SK-N-SH (cell line): ENCODE measurements at regions not wholly inside any gene's neighbourhood (a gene's known extent, or its start where the extent isn't known, plus 50 kb on each side); places are given as distances from the start of the nearest gene placed in this dataset.

Source experiments
- CTCF ChIA-PET: fragments of 300-600, 350-600 bp; formaldehyde crosslinking; extraction: SDS; loops from one replicate; lab custom pipeline; 2021; lab: Yijun Ruan, JAX
- POLR2A ChIA-PET: fragments of 350-600 bp; sonication (Branson Sonifier 250); formaldehyde crosslinking; extraction: SDS; loops from one replicate; lab custom pipeline; 2020; ENCODE audit warnings: antibody characterized with exemption, inconsistent platforms; lab: Yijun Ruan, JAX
- DNase-seq: peaks from one replicate; pipeline ENCODE4 v3.0.0; 2012
- H2AFZ ChIP-seq: fragments of 200-600 bp; sonication (generic); 2 replicates; pipeline ENCODE4 v1.8.1; 2016; ENCODE audit warnings: antibody characterized with exemption, mild to moderate bottlenecking, low read depth
- H3F3A ChIP-seq: fragments of 200-600 bp; sonication (generic); replicated peaks from 2 replicates; pipeline ENCODE3; 2016; ENCODE audit warnings: antibody characterized with exemption, mild to moderate bottlenecking; ENCODE audit not compliant: insufficient read depth
- H3K27ac ChIP-seq, 2 experiments: fragments of 200-500 bp in 1 of 2; fragments of 200-600 bp in 1 of 2; sonication (Bioruptor generic) in 1 of 2; sonication (generic), shearing (Covaris generic) in 1 of 2; 2 replicates each; pipeline versions ENCODE4 v1.5.1 to v1.6.1; 2014 to 2016; ENCODE audit warnings: low read depth in 2 of 2, inconsistent platforms in 1 of 2, low read length in 1 of 2, mild to moderate bottlenecking in 1 of 2, mixed read lengths in 1 of 2
- H3K27me3 ChIP-seq: fragments of 200-600 bp; sonication (generic), shearing (Covaris generic); 2 replicates; pipeline ENCODE4 v1.6.1; 2016; ENCODE audit warnings: mixed run types; ENCODE audit not compliant: insufficient read depth
- H3K36me3 ChIP-seq, 2 experiments: fragments of 200-500 bp in 1 of 2; fragments of 200-600 bp in 1 of 2; sonication (Bioruptor generic) in 1 of 2; sonication (generic) in 1 of 2; replicated peaks in 1 of 2; 2 replicates each; pipeline versions ENCODE3 to v1.5.1; 2014 to 2016; ENCODE audit warnings: low read length in 1 of 2, mild to moderate bottlenecking in 1 of 2; ENCODE audit not compliant: insufficient read depth in 2 of 2, control insufficient read depth in 1 of 2
- H3K4me1 ChIP-seq, 2 experiments: fragments of 200-500 bp in 1 of 2; fragments of 200-600 bp in 1 of 2; sonication (Bioruptor generic) in 1 of 2; sonication (generic), shearing (Covaris generic) in 1 of 2; 2 replicates each; pipeline versions ENCODE4 v1.5.1 to v1.6.1; 2014 to 2016; ENCODE audit warnings: low read depth in 1 of 2, low read length in 1 of 2, mixed run types in 1 of 2; ENCODE audit not compliant: insufficient read depth in 2 of 2, control insufficient read depth in 1 of 2
- H3K4me2 ChIP-seq: fragments of 200-600 bp; sonication (generic), shearing (Covaris generic); 2 replicates; pipeline ENCODE4 v1.6.1; 2017; ENCODE audit warnings: mixed run types
- H3K4me3 ChIP-seq, 2 experiments: fragments of 200-500 bp in 1 of 2; fragments of 200-600 bp in 1 of 2; sonication (Bioruptor generic) in 1 of 2; sonication (generic), shearing (Covaris generic) in 1 of 2; 2 replicates each; pipeline versions ENCODE4 v1.5.1 to v1.8.1; 2014 to 2016; ENCODE audit warnings: low read depth in 2 of 2, inconsistent platforms in 1 of 2, low read length in 1 of 2, mild to moderate bottlenecking in 1 of 2, mixed read lengths in 1 of 2, moderate library complexity in 1 of 2
- H3K79me2 ChIP-seq: fragments of 200-600 bp; sonication (generic); 2 replicates; pipeline ENCODE4 v1.8.1; 2017; ENCODE audit warnings: mild to moderate bottlenecking; ENCODE audit not compliant: insufficient read depth
- H3K9ac ChIP-seq: fragments of 200-600 bp; sonication (generic); 2 replicates; pipeline ENCODE4 v1.6.1; 2017; ENCODE audit warnings: mixed run types
- H3K9me2 ChIP-seq: fragments of 200-600 bp; sonication (generic); 2 replicates; pipeline ENCODE4 v1.6.1; 2017; ENCODE audit warnings: mixed run types
- H3K9me3 ChIP-seq: fragments of 200-600 bp; sonication (generic); 2 replicates; pipeline ENCODE4 v1.6.1; 2017; ENCODE audit warnings: mixed run types, mild to moderate bottlenecking, moderate library complexity
- H4K20me1 ChIP-seq: fragments of 200-600 bp; sonication (generic); 2 replicates; pipeline ENCODE4 v1.6.1; 2017; ENCODE audit warnings: mild to moderate bottlenecking, mixed run types; ENCODE audit not compliant: insufficient read depth
- CHD2 ChIP-seq: fragments of 150-350 bp; IDR thresholded peaks from 2 replicates; pipeline ENCODE4 v1.6.1; 2018; ENCODE audit warnings: low read length; ENCODE audit not compliant: partially characterized antibody
- ELF1 ChIP-seq: IDR thresholded peaks from 2 replicates; pipeline ENCODE4 v1.4.0; 2012
- EZH2phosphoT487 ChIP-seq: fragments of 200-600 bp; sonication (generic); IDR thresholded peaks from 2 replicates; pipeline ENCODE4 v1.6.1; 2017; ENCODE audit warnings: low read depth, mixed run types, mild to moderate bottlenecking, antibody characterized with exemption, moderate library complexity, borderline replicate concordance
- FOSL2 ChIP-seq: IDR thresholded peaks from 2 replicates; pipeline ENCODE4 v1.4.0; 2012; ENCODE audit warnings: low read depth, mild to moderate bottlenecking, moderate library complexity, borderline replicate concordance
- FOXJ3 ChIP-seq: sonication (generic); formaldehyde crosslinking; IDR thresholded peaks from 2 replicates; pipeline ENCODE4 v1.5.1; 2020; ENCODE audit warnings: mild to moderate bottlenecking, missing genetic modification reagents
- GATA2 ChIP-seq: sonication (generic); formaldehyde crosslinking; IDR thresholded peaks from 2 replicates; pipeline ENCODE4 v1.5.0; 2020; ENCODE audit warnings: mild to moderate bottlenecking, missing genetic modification reagents
- MXI1 ChIP-seq: IDR thresholded peaks from 2 replicates; pipeline ENCODE4 v1.6.1; 2012; ENCODE audit warnings: mild to moderate bottlenecking, low read depth, low read length, improper control_type of control experiment
- NFIC ChIP-seq: IDR thresholded peaks from 2 replicates; pipeline ENCODE4 v1.4.0; 2012; ENCODE audit warnings: borderline replicate concordance
- NRF1 ChIP-seq: IDR thresholded peaks from 2 replicates; pipeline ENCODE4 v1.6.1; 2012; ENCODE audit warnings: low read depth, mild to moderate bottlenecking, low read length
- POLR2AphosphoS5 ChIP-seq: IDR thresholded peaks from 2 replicates; pipeline ENCODE4 v1.6.1; 2012; ENCODE audit warnings: low read depth, low read length
- RAD21 ChIP-seq: IDR thresholded peaks from 2 replicates; pipeline ENCODE4 v1.6.1; 2012; ENCODE audit warnings: mild to moderate bottlenecking, low read length
- RCOR1 ChIP-seq: fragments of 150-350 bp; IDR thresholded peaks from 2 replicates; pipeline ENCODE4 v1.6.1; 2017; ENCODE audit warnings: antibody characterized with exemption, low read length
- RFX5 ChIP-seq: IDR thresholded peaks from 2 replicates; pipeline ENCODE4 v1.6.1; 2012; ENCODE audit warnings: mild to moderate bottlenecking, improper control_type of control experiment, low read length
- SIN3A ChIP-seq: IDR thresholded peaks from 2 replicates; pipeline ENCODE4 v1.6.1; 2012; ENCODE audit warnings: low read depth, mild to moderate bottlenecking, low read length, moderate library complexity, borderline replicate concordance
- SMC3 ChIP-seq: IDR thresholded peaks from 2 replicates; pipeline ENCODE4 v1.6.1; 2012; ENCODE audit warnings: low read depth, low read length, improper control_type of control experiment
- TAF1 ChIP-seq: IDR thresholded peaks from 2 replicates; pipeline ENCODE4 v1.6.1; 2012; ENCODE audit warnings: low read depth, mild to moderate bottlenecking, low read length, moderate library complexity, borderline replicate concordance
- TEAD4 ChIP-seq: IDR thresholded peaks from 2 replicates; pipeline ENCODE4 v1.4.0; 2012; ENCODE audit warnings: mild to moderate bottlenecking, borderline replicate concordance; ENCODE audit not compliant: insufficient read depth
- YY1 ChIP-seq: IDR thresholded peaks from 2 replicates; pipeline ENCODE4 v1.4.0; 2012; ENCODE audit warnings: low read depth, mild to moderate bottlenecking
- WGBS: methylation state at CpG from one replicate; pipeline ENCODE4 v1.1.6; 2017; ENCODE audit warnings: low lambda C conversion rate; 5-methylcytosine and 5-hydroxymethylcytosine counted together
- TF ChIP-seq, protein P1 (sequence below): IDR thresholded peaks from 2 replicates; pipeline ENCODE4 v1.6.1; 2012; ENCODE audit warnings: mild to moderate bottlenecking, low read depth, low read length, moderate library complexity
- TF ChIP-seq, protein P2 (sequence below): IDR thresholded peaks from 2 replicates; pipeline ENCODE4 v1.4.0; 2012; ENCODE audit warnings: low read depth, borderline replicate concordance

DNA sequence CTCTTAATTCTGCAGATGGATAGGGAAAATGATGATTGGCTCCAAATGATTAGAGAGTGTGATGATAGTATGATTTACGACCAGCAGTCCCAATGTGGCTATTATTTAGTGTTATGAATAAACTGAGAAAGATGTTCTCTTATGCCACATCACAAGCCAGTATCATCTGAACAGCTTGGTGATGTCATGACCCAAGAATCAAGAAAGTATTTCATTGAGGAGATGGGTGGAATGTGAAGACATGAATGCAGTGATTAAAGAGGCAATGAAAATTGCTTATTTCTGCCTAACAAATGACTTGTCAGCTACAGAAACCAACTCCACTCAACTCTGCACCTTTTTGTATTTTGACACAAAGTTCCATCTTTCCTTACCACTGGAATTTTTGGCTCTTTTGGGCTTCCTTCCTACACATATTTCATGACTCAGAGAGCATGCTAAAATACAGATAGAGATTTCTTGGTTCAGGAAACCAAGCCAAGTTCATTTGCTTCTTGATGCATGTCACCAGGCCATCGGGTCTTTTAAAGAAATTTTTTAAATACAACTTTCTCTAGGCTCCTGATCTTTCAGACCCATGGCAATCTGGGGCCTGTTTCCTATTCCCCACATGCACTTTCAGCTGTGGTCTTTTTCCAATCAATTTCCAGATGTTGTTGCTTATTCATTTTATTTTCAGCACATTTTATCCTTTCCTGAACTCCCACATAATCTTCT is 174.2 kb downstream of the HHIP start:
- Histone ChIP-seq H3K27ac (peak overlapping the region in 1 of 2 experiments; percentile 19; a peak in 1 of 4 replicates), H3K9me2 (no peaks in the 10 kb centered on the region; the same call in 1 of the 2 replicates), H3K79me2 (no peaks in the 10 kb centered on the region), H3K4me2 (peak overlapping the region; percentile 46; the same call in 1 of the 2 replicates), H3K9ac (no peak overlapping the region), H3K36me3 (no peaks in the 10 kb centered on the region), H3K4me1 (0 out of 4 replicates have a peak, but pooled peaks cover 0 to 10% of the 10 kb centered on the region in 2 experiments), H2AFZ (no peak overlapping the region), H4K20me1 (no peaks in the 10 kb centered on the region), H3K4me3 (no peak overlapping the region), H3F3A (peaks cover 18% of the 10 kb centered on the region), H3K9me3 (no peaks in the 10 kb centered on the region), H3K27me3 (no peaks in the 10 kb centered on the region)
- 0% methylated on average over 2 of the region's 2 CpGs for WGBS
- ChIA-PET POLR2A (no interaction called here), CTCF (no interaction called here)
- no peak for DNase-seq
- TF ChIP-seq FOSL2 (no peak), MXI1 (no peak), NRF1 (no peak), SIN3A (no peak), TEAD4 (no peak), RFX5 (no peak), SMC3 (no peak), RAD21 (no peak), YY1 (no peak), EZH2phosphoT487 (no peak), NFIC (no peak), ELF1 (no peak), FOXJ3 (CRISPR knock-in tag) (no peak), RCOR1 (no peak), CHD2 (no peak), GATA2 (CRISPR knock-in tag) (no peak), TAF1 (no peak), POLR2AphosphoS5 (no peak)
- TF ChIP-seq, protein P1, sequence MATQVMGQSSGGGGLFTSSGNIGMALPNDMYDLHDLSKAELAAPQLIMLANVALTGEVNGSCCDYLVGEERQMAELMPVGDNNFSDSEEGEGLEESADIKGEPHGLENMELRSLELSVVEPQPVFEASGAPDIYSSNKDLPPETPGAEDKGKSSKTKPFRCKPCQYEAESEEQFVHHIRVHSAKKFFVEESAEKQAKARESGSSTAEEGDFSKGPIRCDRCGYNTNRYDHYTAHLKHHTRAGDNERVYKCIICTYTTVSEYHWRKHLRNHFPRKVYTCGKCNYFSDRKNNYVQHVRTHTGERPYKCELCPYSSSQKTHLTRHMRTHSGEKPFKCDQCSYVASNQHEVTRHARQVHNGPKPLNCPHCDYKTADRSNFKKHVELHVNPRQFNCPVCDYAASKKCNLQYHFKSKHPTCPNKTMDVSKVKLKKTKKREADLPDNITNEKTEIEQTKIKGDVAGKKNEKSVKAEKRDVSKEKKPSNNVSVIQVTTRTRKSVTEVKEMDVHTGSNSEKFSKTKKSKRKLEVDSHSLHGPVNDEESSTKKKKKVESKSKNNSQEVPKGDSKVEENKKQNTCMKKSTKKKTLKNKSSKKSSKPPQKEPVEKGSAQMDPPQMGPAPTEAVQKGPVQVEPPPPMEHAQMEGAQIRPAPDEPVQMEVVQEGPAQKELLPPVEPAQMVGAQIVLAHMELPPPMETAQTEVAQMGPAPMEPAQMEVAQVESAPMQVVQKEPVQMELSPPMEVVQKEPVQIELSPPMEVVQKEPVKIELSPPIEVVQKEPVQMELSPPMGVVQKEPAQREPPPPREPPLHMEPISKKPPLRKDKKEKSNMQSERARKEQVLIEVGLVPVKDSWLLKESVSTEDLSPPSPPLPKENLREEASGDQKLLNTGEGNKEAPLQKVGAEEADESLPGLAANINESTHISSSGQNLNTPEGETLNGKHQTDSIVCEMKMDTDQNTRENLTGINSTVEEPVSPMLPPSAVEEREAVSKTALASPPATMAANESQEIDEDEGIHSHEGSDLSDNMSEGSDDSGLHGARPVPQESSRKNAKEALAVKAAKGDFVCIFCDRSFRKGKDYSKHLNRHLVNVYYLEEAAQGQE: no peak
- TF ChIP-seq, protein P2, sequence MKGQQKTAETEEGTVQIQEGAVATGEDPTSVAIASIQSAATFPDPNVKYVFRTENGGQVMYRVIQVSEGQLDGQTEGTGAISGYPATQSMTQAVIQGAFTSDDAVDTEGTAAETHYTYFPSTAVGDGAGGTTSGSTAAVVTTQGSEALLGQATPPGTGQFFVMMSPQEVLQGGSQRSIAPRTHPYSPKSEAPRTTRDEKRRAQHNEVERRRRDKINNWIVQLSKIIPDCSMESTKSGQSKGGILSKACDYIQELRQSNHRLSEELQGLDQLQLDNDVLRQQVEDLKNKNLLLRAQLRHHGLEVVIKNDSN: no peak
